ENCODE measurements at regions not wholly inside any gene's neighbourhood (a gene's known extent, or its start where the extent isn't known, plus 50 kb on each side); places are given as distances from the start of the nearest gene placed in this dataset.

DNA sequence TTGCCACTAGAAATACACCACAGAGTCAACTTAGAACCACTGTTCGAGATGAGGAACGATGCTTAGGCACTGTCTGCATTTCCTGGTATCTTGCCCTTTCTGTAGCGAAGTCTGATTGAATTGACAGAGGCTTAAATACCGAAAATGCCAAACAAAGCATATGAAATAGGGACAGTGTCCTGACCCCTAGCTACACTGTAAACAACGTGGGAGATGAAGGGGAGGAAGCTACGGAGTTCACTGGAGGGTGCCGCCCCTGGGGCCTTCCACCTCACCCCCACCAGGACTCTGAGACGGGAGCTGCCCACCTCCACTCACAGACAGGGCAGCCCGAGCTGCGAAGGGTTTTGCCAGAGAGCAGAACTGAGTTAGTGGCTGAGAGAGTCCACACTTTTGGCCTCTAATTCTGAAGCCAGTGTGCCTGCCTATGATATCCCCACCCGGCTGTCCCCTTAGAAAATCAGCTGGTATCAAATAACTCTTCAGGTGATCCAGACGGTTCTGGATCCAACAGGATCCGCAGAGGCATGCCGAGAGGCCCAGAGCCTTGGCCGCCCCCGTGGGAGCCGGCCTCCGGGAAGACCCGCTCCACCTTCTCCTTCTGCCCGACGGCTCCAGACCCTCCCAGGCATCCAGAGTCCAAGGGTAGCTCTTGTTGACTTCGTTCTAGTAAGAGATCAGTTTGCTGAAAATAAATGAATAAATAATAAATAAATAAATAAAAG is 230.7 kb upstream of the DIO3 start:
- DNase-seq = no peak
- H3K4me2 ChIP-seq = no peak overlapping the region
- H3K9me3 ChIP-seq = no peaks in the 10 kb centered on the region
- H3K36me3 ChIP-seq (replicated peaks in 1 of 2; ENCODE audit: control insufficient read depth in 1 of 2, insufficient read depth in 2 of 2, low read length in 1 of 2) = no peaks in the 10 kb centered on the region
- TF ChIP-seq SIN3A (IDR thresholded peaks at IDR 0.05; ENCODE audit: borderline replicate concordance, low read depth, low read length) (no peak), EP300 (IDR thresholded peaks at IDR 0.05; ENCODE audit: borderline replicate concordance in 1 of 2, low read depth in 1 of 2, low read length in 1 of 2) (no peak)
- TF ChIP-seq, protein P1, sequence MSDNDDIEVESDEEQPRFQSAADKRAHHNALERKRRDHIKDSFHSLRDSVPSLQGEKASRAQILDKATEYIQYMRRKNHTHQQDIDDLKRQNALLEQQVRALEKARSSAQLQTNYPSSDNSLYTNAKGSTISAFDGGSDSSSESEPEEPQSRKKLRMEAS (IDR thresholded peaks at IDR 0.05; ENCODE audit: low read depth) = no peak
- WGBS (ENCODE audit: low lambda C conversion rate) = 50% methylated on average over 19 of the region's 22 CpGs
- ChIA-PET CTCF (no interaction called here), POLR2A (no interaction called here)
- no peaks in the 10 kb centered on the region for H3F3A ChIP-seq (replicated peaks; ENCODE audit: insufficient read depth)
- H2AFZ ChIP-seq (ENCODE audit: low read depth) = no peak overlapping the region
- H3K4me1 ChIP-seq (ENCODE audit: control insufficient read depth in 1 of 2, insufficient read depth in 2 of 2, low read depth in 1 of 2, low read length in 1 of 2) = no peaks in the 10 kb centered on the region
- no peaks in the 10 kb centered on the region for H3K79me2 ChIP-seq (ENCODE audit: insufficient read depth)
- H3K27ac ChIP-seq (ENCODE audit: low read depth in 2 of 2, low read length in 1 of 2) = no peak overlapping the region
- H3K9me2 ChIP-seq = no peaks in the 10 kb centered on the region
- no peak overlapping the region for H3K4me3 ChIP-seq (ENCODE audit: low read depth in 2 of 2, low read length in 1 of 2)
- no peaks in the 10 kb centered on the region for H4K20me1 ChIP-seq (ENCODE audit: insufficient read depth)
- H3K9ac ChIP-seq = no peak overlapping the region
- H3K27me3 ChIP-seq (ENCODE audit: insufficient read depth) = no peaks in the 10 kb centered on the region

- no peak for TF ChIP-seq NRF1 (IDR thresholded peaks at IDR 0.05; ENCODE audit: low read depth, low read length)
- TF ChIP-seq RAD21 (IDR thresholded peaks at IDR 0.05; ENCODE audit: low read length) = no peak
- TF ChIP-seq EP300 (IDR thresholded peaks at IDR 0.05; ENCODE audit: borderline replicate concordance in 1 of 2, low read depth in 1 of 2, low read length in 1 of 2) = no peak
- no peak for TF ChIP-seq TEAD4 (IDR thresholded peaks at IDR 0.05; ENCODE audit: borderline replicate concordance, insufficient read depth)
- no peak for TF ChIP-seq FOXJ3 (CRISPR knock-in tag; IDR thresholded peaks at IDR 0.05)
- TF ChIP-seq RFX5 (IDR thresholded peaks at IDR 0.05; ENCODE audit: low read length) = no peak
- no peak for TF ChIP-seq JUND (IDR thresholded peaks at IDR 0.05)
- no peaks in the 10 kb centered on the region for H3K9me2 ChIP-seq
- WGBS (ENCODE audit: low lambda C conversion rate) = 38% methylated on average over 8 of the region's 10 CpGs
These were observed 230.2 kb upstream of the DIO3 start for GRCh38 chr14:101331141-101331525.

GRCh38 chr14:101331661-101332169 is 229.6 kb upstream of the DIO3 start:
- no peaks in the 10 kb centered on the region for H3K9me3 ChIP-seq
- H3K4me1 ChIP-seq (ENCODE audit: control insufficient read depth in 1 of 2, insufficient read depth in 2 of 2, low read depth in 1 of 2, low read length in 1 of 2) = no peaks in the 10 kb centered on the region
- no peak overlapping the region for H3K4me3 ChIP-seq (ENCODE audit: low read depth in 2 of 2, low read length in 1 of 2)
- no peak overlapping the region for H2AFZ ChIP-seq (ENCODE audit: low read depth)
- no peaks in the 10 kb centered on the region for H3K79me2 ChIP-seq (ENCODE audit: insufficient read depth)
- H3K36me3 ChIP-seq (replicated peaks in 1 of 2; ENCODE audit: control insufficient read depth in 1 of 2, insufficient read depth in 2 of 2, low read length in 1 of 2) = no peaks in the 10 kb centered on the region
- H3F3A ChIP-seq (replicated peaks; ENCODE audit: insufficient read depth) = no peaks in the 10 kb centered on the region
- DNase-seq = no peak
- H3K9me2 ChIP-seq = no peaks in the 10 kb centered on the region
- TF ChIP-seq NRF1 (IDR thresholded peaks at IDR 0.05; ENCODE audit: low read depth, low read length) (no peak), SMC3 (IDR thresholded peaks at IDR 0.05; ENCODE audit: low read depth, low read length) (no peak), USF2 (IDR thresholded peaks at IDR 0.05; ENCODE audit: borderline replicate concordance, low read depth, low read length) (no peak), CHD2 (IDR thresholded peaks at IDR 0.05; ENCODE audit: low read length, partially characterized antibody) (no peak), ELF1 (IDR thresholded peaks at IDR 0.05) (no peak), EZH2phosphoT487 (IDR thresholded peaks at IDR 0.05; ENCODE audit: borderline replicate concordance, low read depth) (no peak)
- WGBS (ENCODE audit: low lambda C conversion rate) = 49% methylated on average over 6 of the region's 6 CpGs
- no peak overlapping the region for H3K27ac ChIP-seq (ENCODE audit: low read depth in 2 of 2, low read length in 1 of 2)
- ChIA-PET POLR2A (no interaction called here), CTCF (no interaction called here)
- no peak overlapping the region for H3K4me2 ChIP-seq
- no peaks in the 10 kb centered on the region for H4K20me1 ChIP-seq (ENCODE audit: insufficient read depth)
- no peaks in the 10 kb centered on the region for H3K27me3 ChIP-seq (ENCODE audit: insufficient read depth)
- no peak overlapping the region for H3K9ac ChIP-seq

More at GRCh38 chr14:101331141-101331525, 230.2 kb upstream of the DIO3 start:
- Histone ChIP-seq H3K4me3 (ENCODE audit: low read depth in 2 of 2, low read length in 1 of 2) (no peak overlapping the region), H3K27me3 (ENCODE audit: insufficient read depth) (no peaks in the 10 kb centered on the region), H3K27ac (ENCODE audit: low read depth in 2 of 2, low read length in 1 of 2) (no peak overlapping the region), H3K36me3 (replicated peaks in 1 of 2; ENCODE audit: control insufficient read depth in 1 of 2, insufficient read depth in 2 of 2, low read length in 1 of 2) (no peaks in the 10 kb centered on the region), H3F3A (replicated peaks; ENCODE audit: insufficient read depth) (no peaks in the 10 kb centered on the region), H2AFZ (ENCODE audit: low read depth) (no peak overlapping the region), H3K4me1 (ENCODE audit: control insufficient read depth in 1 of 2, insufficient read depth in 2 of 2, low read depth in 1 of 2, low read length in 1 of 2) (no peaks in the 10 kb centered on the region), H3K9me3 (no peaks in the 10 kb centered on the region), H3K9ac (no peak overlapping the region), H3K4me2 (no peak overlapping the region), H3K79me2 (ENCODE audit: insufficient read depth) (no peaks in the 10 kb centered on the region), H4K20me1 (ENCODE audit: insufficient read depth) (no peaks in the 10 kb centered on the region)
- ChIA-PET CTCF (no interaction called here), POLR2A (no interaction called here)
- no peak for DNase-seq

All from SK-N-SH (cell line).